ENCODE measurements at regions not wholly inside any gene's neighbourhood (a gene's known extent, or its start where the extent isn't known, plus 50 kb on each side); places are given as distances from the start of the nearest gene placed in this dataset.

- ATAC-seq (no peak), DNase-seq (no peak)
- WGBS, 2 donors = 51 to 66% methylated on average over 3 to 4 of the region's 4 CpGs
- H3K4me1 ChIP-seq = no peaks in the 10 kb centered on the region
- TF ChIP-seq POLR2A (IDR thresholded peaks at IDR 0.05) (no peak), CTCF (IDR thresholded peaks at IDR 0.05) (no peak)
- H3K9me3 ChIP-seq = no peaks in the 10 kb centered on the region
- H3K27me3 ChIP-seq = no peaks in the 10 kb centered on the region
- no peaks in the 10 kb centered on the region for H3K36me3 ChIP-seq (replicated peaks in 1 of 2; ENCODE audit: insufficient read depth in 1 of 2, low read depth in 2 of 2)
- no peak overlapping the region for H3K4me3 ChIP-seq
- no peak overlapping the region for H3K27ac ChIP-seq
- intact Hi-C loops (cut with DNase I) = loop anchor here (5.0 kb wide), 1 partner anchor 402 kb away; no protein-coding TSS in a partner anchor
These were observed 86.3 kb downstream of the RTL9 start for GRCh38 chrX:110444996-110445395.

GRCh38 chrX:110448459-110448858, 89.8 kb downstream of the RTL9 start:
- 64 to 80% methylated on average over 9 to 10 of the region's 10 CpGs for WGBS, 2 donors
- H3K4me1 ChIP-seq = no peaks in the 10 kb centered on the region
- no peak overlapping the region for H3K27ac ChIP-seq
- ATAC-seq = no peak
- H3K9me3 ChIP-seq = no peaks in the 10 kb centered on the region
- H3K4me3 ChIP-seq = no peak overlapping the region
- H3K36me3 ChIP-seq (replicated peaks in 1 of 2; ENCODE audit: insufficient read depth in 1 of 2, low read depth in 2 of 2) = no peaks in the 10 kb centered on the region
- H3K27me3 ChIP-seq = no peaks in the 10 kb centered on the region
- DNase-seq = no peak
- intact Hi-C loops (cut with DNase I) = loop anchor here (5.0 kb wide), 1 partner anchor 399 kb away; no protein-coding TSS in a partner anchor
- TF ChIP-seq CTCF (IDR thresholded peaks at IDR 0.05) (no peak), POLR2A (IDR thresholded peaks at IDR 0.05) (no peak)

GRCh38 chrX:110449312-110449711, 90.7 kb downstream of the RTL9 start:
- WGBS, 2 donors = 23 to 29% methylated on average over 2 of the region's 2 CpGs
- DNase-seq (no peak), ATAC-seq (no peak)
- Histone ChIP-seq H3K4me3 (no peak overlapping the region), H3K27ac (no peak overlapping the region), H3K9me3 (no peaks in the 10 kb centered on the region), H3K4me1 (no peaks in the 10 kb centered on the region), H3K36me3 (replicated peaks in 1 of 2; ENCODE audit: insufficient read depth in 1 of 2, low read depth in 2 of 2) (no peaks in the 10 kb centered on the region), H3K27me3 (no peaks in the 10 kb centered on the region)
- intact Hi-C loops (cut with DNase I) = loop anchor here (5.0 kb wide), 1 partner anchor 398 kb away; no protein-coding TSS in a partner anchor
- no peak for TF ChIP-seq POLR2A (IDR thresholded peaks at IDR 0.05)
- no peak for TF ChIP-seq CTCF (IDR thresholded peaks at IDR 0.05)

- no peak overlapping the region for H3K4me3 ChIP-seq
- TF ChIP-seq CTCF (IDR thresholded peaks at IDR 0.05) (peak; percentile 56 to 88 (median 65)), POLR2A (IDR thresholded peaks at IDR 0.05) (no peak)
- peak; percentile 85 for ATAC-seq
- H3K27me3 ChIP-seq = no peaks in the 10 kb centered on the region
- H3K9me3 ChIP-seq = no peaks in the 10 kb centered on the region
- H3K27ac ChIP-seq = no peak overlapping the region
- intact Hi-C loops (cut with DNase I) = loop anchor here (10.0 kb wide), 1 partner anchor 795 kb away; no protein-coding TSS in a partner anchor
- no peaks in the 10 kb centered on the region for H3K36me3 ChIP-seq (replicated peaks in 1 of 2; ENCODE audit: insufficient read depth in 1 of 2, low read depth in 2 of 2)
- DNase-seq = peak; percentile 79 to 90 (median 82)
- no peaks in the 10 kb centered on the region for H3K4me1 ChIP-seq
- WGBS, 2 donors = 0% methylated on average over 2 to 4 of the region's 4 CpGs
These were observed 91.4 kb downstream of the RTL9 start for GRCh38 chrX:110450050-110450449.

GRCh38 chrX:110454336-110454735, 95.7 kb downstream of the RTL9 start:
- no peaks in the 10 kb centered on the region for H3K36me3 ChIP-seq (replicated peaks in 1 of 2; ENCODE audit: insufficient read depth in 1 of 2, low read depth in 2 of 2)
- no peak overlapping the region for H3K4me3 ChIP-seq
- no peak for ATAC-seq
- no peaks in the 10 kb centered on the region for H3K4me1 ChIP-seq
- H3K27ac ChIP-seq = no peak overlapping the region
- 70 to 73% methylated on average over 3 to 5 of the region's 7 CpGs for WGBS, 2 donors
- H3K9me3 ChIP-seq = no peaks in the 10 kb centered on the region
- DNase-seq = no peak
- no peaks in the 10 kb centered on the region for H3K27me3 ChIP-seq
- intact Hi-C loops (cut with DNase I) = loop anchor here (10.0 kb wide), 1 partner anchor 790 kb away; no protein-coding TSS in a partner anchor
- TF ChIP-seq POLR2A (IDR thresholded peaks at IDR 0.05) = no peak

All from body of pancreas (tissue), 4 donors.